T-cell (primary cell): ENCODE measurements at regions not wholly inside any gene's neighbourhood (a gene's known extent, or its start where the extent isn't known, plus 50 kb on each side); places are given as distances from the start of the nearest gene placed in this dataset.

ENCODE experiments used
- ATAC-seq, 4 experiments: fragments of 200-7000 bp in 3 of 4; fragments of 150-1000 bp in 1 of 4; cut with Tn5 transposase; replicated peaks in 1 of 4; 1 replicate in 3 of 4; 2 replicates in 1 of 4; pipeline ENCODE4 v1.10.0; 2021; ENCODE audit warnings: moderate library complexity in 3 of 4, mild to moderate bottlenecking in 2 of 4, moderate number of reproducible peaks in 1 of 4
- CTCF ChIA-PET, 2 donors: fragments of 300-600 bp; sonication (Branson Sonifier 250); formaldehyde crosslinking; loops; one replicate each; lab custom pipeline; 2022; ENCODE audit warnings: antibody characterized with exemption in 2 of 2; lab: Charles Lee
- POLR2A ChIA-PET, 2 donors: fragments of 300-600 bp; sonication (Branson Sonifier 250); formaldehyde crosslinking; loops; one replicate each; lab custom pipeline; 2022; ENCODE audit warnings: antibody characterized with exemption in 2 of 2; lab: Charles Lee
- DNase-seq, 35 experiments: peaks; one replicate each; pipeline versions ENCODE4 v3.0.0 to v3.0.0-alpha.2; 2013 to 2023
- H3K27ac ChIP-seq: one replicate; pipeline ENCODE4 v1.5.1; 2013; ENCODE audit warnings: low read length
- H3K27me3 ChIP-seq, 2 experiments: replicated peaks in 1 of 2; 1 replicate in 1 of 2; 2 replicates in 1 of 2; pipeline versions ENCODE4 v1.6.1 to v1.7.0; 2013; ENCODE audit warnings: low read length in 1 of 2, mixed read lengths in 1 of 2; ENCODE audit not compliant: control insufficient read depth in 2 of 2, insufficient read depth in 2 of 2; ENCODE audit errors: extremely low read depth in 1 of 2
- H3K36me3 ChIP-seq, 2 donors: 1 replicate in 1 of 2; 2 replicates in 1 of 2; pipeline versions ENCODE4 v1.6.1 to v1.7.0; 2013; ENCODE audit warnings: low read length in 1 of 2; ENCODE audit not compliant: control insufficient read depth in 2 of 2, insufficient read depth in 1 of 2; ENCODE audit errors: extremely low read depth in 1 of 2
- H3K4me1 ChIP-seq, 2 experiments: 1 replicate in 1 of 2; 2 replicates in 1 of 2; pipeline versions ENCODE4 v1.6.1 to v1.7.0; 2013; ENCODE audit warnings: low read length in 2 of 2, mixed read lengths in 1 of 2; ENCODE audit not compliant: insufficient read depth in 2 of 2, control insufficient read depth in 1 of 2; ENCODE audit errors: extremely low read depth in 1 of 2
- H3K4me3 ChIP-seq, 2 donors: 1 replicate in 1 of 2; 2 replicates in 1 of 2; pipeline versions ENCODE4 v1.5.1 to v1.7.0; 2013; ENCODE audit warnings: mild to moderate bottlenecking in 2 of 2, low read length in 1 of 2, moderate library complexity in 1 of 2; ENCODE audit not compliant: control insufficient read depth in 1 of 2; ENCODE audit errors: extremely low read depth in 1 of 2
- H3K9me3 ChIP-seq: 2 replicates; pipeline ENCODE4 v1.7.0; 2013
- H3K27ac Mint-ChIP-seq, 2 donors: one replicate each; pipeline ENCODE4 v1.8.0; 2020 to 2021; ENCODE audit warnings: mild to moderate bottlenecking in 2 of 2, mixed read lengths in 2 of 2
- H3K27me3 Mint-ChIP-seq, 2 donors: one replicate each; pipeline ENCODE4 v1.8.0; 2021 to 2022; ENCODE audit warnings: mixed read lengths in 2 of 2
- H3K36me3 Mint-ChIP-seq: one replicate; pipeline ENCODE4 v1.8.0; 2021; ENCODE audit warnings: mixed read lengths
- H3K4me1 Mint-ChIP-seq, 3 donors: one replicate each; pipeline ENCODE4 v1.8.0; 2020 to 2022; ENCODE audit warnings: mixed read lengths in 3 of 3, mild to moderate bottlenecking in 1 of 3
- H3K4me3 Mint-ChIP-seq, 3 donors: one replicate each; pipeline ENCODE4 v1.8.0; 2020 to 2022; ENCODE audit warnings: mild to moderate bottlenecking in 3 of 3, mixed read lengths in 3 of 3, moderate library complexity in 3 of 3
- H3K9me3 Mint-ChIP-seq, 3 donors: one replicate each; pipeline ENCODE4 v1.8.0; 2020 to 2022; ENCODE audit warnings: mixed read lengths in 3 of 3
- WGBS: methylation state at CpG from one replicate; pipeline ENCODE4 v1.1.5; 2013; ENCODE audit warnings: missing lambda C conversion rate; ENCODE audit not compliant: insufficient coverage; 5-methylcytosine and 5-hydroxymethylcytosine counted together

DNA sequence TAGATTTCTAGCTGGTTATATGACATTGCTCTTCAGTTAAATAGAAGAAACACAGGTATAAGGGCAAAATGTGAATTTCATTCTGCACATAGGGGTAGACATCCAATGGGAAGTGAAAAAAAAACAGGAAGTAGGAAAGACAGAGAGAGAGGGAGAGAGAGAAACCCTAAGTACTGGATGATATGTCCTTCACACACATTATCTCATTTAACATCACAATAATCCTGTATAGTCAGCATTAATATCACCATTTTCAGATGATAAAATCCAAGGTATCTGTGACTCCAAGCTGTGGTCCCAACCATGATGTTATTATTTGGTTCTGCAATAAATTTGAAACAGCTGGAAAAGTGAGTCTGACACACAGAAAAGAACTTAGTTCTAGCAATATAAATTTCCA lies 759.9 kb downstream of the SATB2 start:
- Mint-ChIP-seq H3K36me3 (no peaks in the 10 kb centered on the region), H3K27me3 (no peaks in the 10 kb centered on the region), H3K9me3 (no peaks in the 10 kb centered on the region), H3K4me1 (no peaks in the 10 kb centered on the region), H3K4me3 (no peak overlapping the region), H3K27ac (no peak overlapping the region)
- no peak overlapping the region for H3K27ac ChIP-seq
- no peaks in the 10 kb centered on the region for H3K27me3 ChIP-seq
- ChIA-PET CTCF (no interaction called here), POLR2A (no interaction called here)
- no peak for DNase-seq
- H3K4me3 ChIP-seq: no peak overlapping the region
- no peaks in the 10 kb centered on the region for H3K36me3 ChIP-seq
- H3K4me1 ChIP-seq: no peaks in the 10 kb centered on the region
- ATAC-seq: no peak
- no peaks in the 10 kb centered on the region for H3K9me3 ChIP-seq

DNA sequence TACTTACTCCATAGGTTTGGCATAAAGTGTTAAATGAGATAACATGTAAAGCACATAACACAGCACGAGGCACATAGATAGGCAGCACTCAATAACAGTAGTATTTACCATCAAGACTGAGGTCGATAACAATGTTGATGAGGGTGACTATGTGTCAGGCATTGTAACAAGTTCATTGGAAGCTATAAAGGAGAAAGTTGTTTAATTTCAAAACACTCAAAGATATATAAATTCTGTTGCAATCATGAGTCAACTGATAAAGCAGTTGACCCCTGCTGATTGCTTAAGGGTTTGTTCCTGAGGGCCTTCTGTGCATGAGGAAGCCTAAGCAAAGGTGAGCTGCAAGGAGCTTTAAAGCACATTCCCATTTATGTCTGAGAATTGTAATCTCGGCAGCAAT lies 760.5 kb downstream of the SATB2 start:
- no peak overlapping the region for H3K4me3 Mint-ChIP-seq
- H3K27ac ChIP-seq: no peak overlapping the region
- no CpG with 5 or more reads among the region's 3 CpGs for WGBS
- H3K9me3 ChIP-seq: no peaks in the 10 kb centered on the region
- H3K27me3 ChIP-seq: no peaks in the 10 kb centered on the region
- no peaks in the 10 kb centered on the region for H3K36me3 ChIP-seq
- ChIA-PET CTCF (no interaction called here), POLR2A (no interaction called here)
- DNase-seq (no peak), ATAC-seq (no peak)
- no peaks in the 10 kb centered on the region for H3K4me1 Mint-ChIP-seq
- no peaks in the 10 kb centered on the region for H3K27me3 Mint-ChIP-seq
- no peaks in the 10 kb centered on the region for H3K9me3 Mint-ChIP-seq
- no peaks in the 10 kb centered on the region for H3K4me1 ChIP-seq
- no peaks in the 10 kb centered on the region for H3K36me3 Mint-ChIP-seq
- H3K4me3 ChIP-seq: no peak overlapping the region
- no peak overlapping the region for H3K27ac Mint-ChIP-seq

DNA sequence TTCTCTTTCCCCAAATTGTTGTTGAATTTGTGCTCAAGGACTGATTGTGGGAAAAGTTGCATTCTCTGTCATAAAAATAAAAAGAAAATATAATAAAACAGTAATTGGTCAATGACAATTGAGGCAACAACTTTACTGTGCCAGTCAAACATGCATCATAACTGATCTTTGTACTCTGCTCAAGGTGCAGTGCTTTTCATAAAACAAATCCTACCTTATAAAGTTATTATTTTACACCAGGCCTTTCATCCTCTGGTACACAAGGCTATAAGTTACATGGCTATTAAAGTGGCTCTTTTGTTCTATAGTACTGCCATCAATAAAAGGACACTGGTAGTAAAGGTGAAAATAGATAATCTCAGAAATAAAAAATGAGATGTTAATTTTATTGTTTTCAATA lies 761.9 kb downstream of the SATB2 start:
- H3K9me3 Mint-ChIP-seq: no peaks in the 10 kb centered on the region
- H3K4me3 Mint-ChIP-seq: no peak overlapping the region
- H3K4me1 ChIP-seq: no peaks in the 10 kb centered on the region
- no peaks in the 10 kb centered on the region for H3K27me3 Mint-ChIP-seq
- no peaks in the 10 kb centered on the region for H3K9me3 ChIP-seq
- no peak overlapping the region for H3K4me3 ChIP-seq
- DNase-seq (no peak), ATAC-seq (no peak)
- no peaks in the 10 kb centered on the region for H3K36me3 Mint-ChIP-seq
- CTCF ChIA-PET: no interaction called here
- H3K27me3 ChIP-seq: no peaks in the 10 kb centered on the region
- no peak overlapping the region for H3K27ac ChIP-seq
- no peak overlapping the region for H3K27ac Mint-ChIP-seq
- no peaks in the 10 kb centered on the region for H3K36me3 ChIP-seq
- H3K4me1 Mint-ChIP-seq: no peaks in the 10 kb centered on the region
- POLR2A ChIA-PET: no interaction called here

DNA sequence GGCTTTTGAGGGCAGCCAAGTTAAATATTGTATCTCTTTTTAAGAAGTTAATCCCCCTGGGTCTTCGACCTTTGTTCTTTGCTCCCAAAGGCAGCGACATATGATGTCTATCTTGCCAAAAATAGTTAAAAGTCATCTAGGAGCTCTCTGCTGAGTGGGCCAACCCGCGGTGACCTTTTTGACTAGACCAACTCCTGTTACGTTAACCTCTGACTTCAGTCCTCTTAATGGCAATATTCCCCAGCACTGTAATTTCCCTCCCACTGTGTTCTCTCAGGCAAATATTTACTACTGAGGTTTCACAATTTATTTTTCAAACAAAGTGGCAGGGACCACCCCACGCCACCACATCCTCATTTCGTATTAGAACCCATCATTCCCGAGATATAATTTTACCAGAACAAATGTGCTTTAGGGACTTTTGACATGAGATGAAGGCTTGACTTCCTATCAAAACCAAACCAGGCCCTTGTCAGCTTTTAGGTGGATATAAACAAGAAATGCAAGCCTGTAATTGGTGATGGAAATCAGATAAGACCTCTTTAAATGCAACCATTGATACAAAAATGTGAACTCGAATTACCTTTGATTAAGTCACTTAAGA lies 764.7 kb downstream of the SATB2 start:
- no peak for DNase-seq
- Mint-ChIP-seq H3K27ac (no peak overlapping the region), H3K9me3 (peaks cover 0 to 2% (median 0%) of the 10 kb centered on the region in 3 donors), H3K27me3 (no peaks in the 10 kb centered on the region), H3K4me3 (no peak overlapping the region), H3K4me1 (no peaks in the 10 kb centered on the region), H3K36me3 (no peaks in the 10 kb centered on the region)
- H3K36me3 ChIP-seq: no peaks in the 10 kb centered on the region
- ATAC-seq: no peak
- ChIA-PET CTCF (no interaction called here), POLR2A (no interaction called here)
- no peaks in the 10 kb centered on the region for H3K4me1 ChIP-seq
- 86% methylated on average over 5 of the region's 9 CpGs for WGBS
- H3K4me3 ChIP-seq: no peak overlapping the region
- H3K27me3 ChIP-seq: no peaks in the 10 kb centered on the region
- no peaks in the 10 kb centered on the region for H3K9me3 ChIP-seq
- H3K27ac ChIP-seq: no peak overlapping the region

DNA sequence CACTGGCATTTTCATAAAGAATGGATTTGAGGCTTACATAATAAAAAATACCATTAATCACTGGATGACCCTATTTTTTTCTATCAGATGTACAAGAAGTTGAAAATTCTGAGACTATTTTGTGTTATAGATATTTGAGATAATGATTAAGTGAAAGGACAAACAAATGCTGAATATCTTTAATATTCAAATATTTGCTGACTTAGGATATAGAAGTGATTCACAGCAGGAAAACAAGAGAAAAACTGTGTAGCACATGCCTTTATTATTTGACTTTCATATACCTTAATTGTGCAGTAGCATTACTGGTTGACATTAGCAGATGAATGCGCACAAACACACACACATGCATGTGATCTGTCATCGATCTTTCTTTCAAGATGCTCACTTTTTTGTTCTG lies 766.5 kb downstream of the SATB2 start:
- Mint-ChIP-seq H3K4me1 (no peaks in the 10 kb centered on the region), H3K4me3 (no peak overlapping the region), H3K36me3 (no peaks in the 10 kb centered on the region), H3K27me3 (no peaks in the 10 kb centered on the region), H3K9me3 (peaks cover 0 to 8% (median 2%) of the 10 kb centered on the region in 3 donors), H3K27ac (no peak overlapping the region)
- Histone ChIP-seq H3K4me3 (no peak overlapping the region), H3K27ac (no peak overlapping the region), H3K9me3 (no peaks in the 10 kb centered on the region), H3K36me3 (no peaks in the 10 kb centered on the region), H3K4me1 (no peaks in the 10 kb centered on the region), H3K27me3 (no peaks in the 10 kb centered on the region)
- 100% methylated on average over 2 of the region's 2 CpGs for WGBS
- ATAC-seq (no peak), DNase-seq (no peak)
- POLR2A ChIA-PET: no interaction called here
- CTCF ChIA-PET: no interaction called here

DNA sequence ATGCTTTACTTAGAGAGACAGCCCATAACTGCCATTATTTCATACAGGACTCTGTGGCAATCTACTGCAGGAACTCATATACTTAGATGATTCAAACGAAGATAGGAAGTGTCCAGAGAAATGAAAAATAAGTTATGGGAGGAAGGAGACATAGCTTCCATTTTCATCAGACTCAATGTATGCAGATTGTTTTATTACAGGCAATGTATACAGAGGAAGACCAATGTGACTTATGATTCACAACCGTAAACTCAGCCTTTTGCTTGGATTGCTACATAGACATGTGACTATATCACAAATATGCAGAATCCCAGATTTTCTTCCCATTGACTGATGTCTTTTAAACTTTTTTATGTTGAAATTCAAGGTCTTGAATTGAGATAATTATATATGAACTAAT lies 793.4 kb downstream of the SATB2 start:
- Mint-ChIP-seq H3K4me3 (no peak overlapping the region), H3K9me3 (no peaks in the 10 kb centered on the region), H3K4me1 (no peaks in the 10 kb centered on the region), H3K27me3 (no peaks in the 10 kb centered on the region), H3K27ac (no peak overlapping the region), H3K36me3 (no peaks in the 10 kb centered on the region)
- ChIA-PET CTCF (no interaction called here), POLR2A (no interaction called here)
- ATAC-seq: no peak
- H3K4me3 ChIP-seq: no peak overlapping the region
- WGBS: no CpG with 5 or more reads among the region's 2 CpGs
- H3K9me3 ChIP-seq: no peaks in the 10 kb centered on the region
- H3K4me1 ChIP-seq: no peaks in the 10 kb centered on the region
- H3K27me3 ChIP-seq: no peaks in the 10 kb centered on the region
- no peaks in the 10 kb centered on the region for H3K36me3 ChIP-seq
- no peak for DNase-seq
- H3K27ac ChIP-seq: no peak overlapping the region

DNA sequence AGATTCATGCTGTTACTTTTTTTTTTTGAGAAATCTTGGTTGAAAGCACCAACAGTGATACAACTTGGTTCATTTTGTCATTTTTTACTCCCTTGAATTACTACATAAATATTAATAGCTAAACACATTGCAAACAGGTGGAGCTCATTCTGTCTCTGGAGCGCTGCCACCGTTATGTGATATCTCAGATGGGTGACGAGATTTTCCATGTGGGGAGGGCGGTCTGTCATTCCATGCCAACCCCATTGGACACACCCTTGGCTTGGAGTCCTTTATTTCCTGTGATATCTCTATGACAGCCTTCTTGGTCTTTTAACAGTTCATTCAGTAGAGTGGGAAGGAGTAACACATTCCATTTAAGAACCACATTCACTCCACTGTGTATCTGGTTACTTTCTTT lies 794.8 kb downstream of the SATB2 start:
- Mint-ChIP-seq H3K27me3 (no peaks in the 10 kb centered on the region), H3K4me3 (no peak overlapping the region), H3K36me3 (no peaks in the 10 kb centered on the region), H3K4me1 (no peaks in the 10 kb centered on the region), H3K9me3 (no peaks in the 10 kb centered on the region), H3K27ac (no peak overlapping the region)
- H3K36me3 ChIP-seq: no peaks in the 10 kb centered on the region
- no peak overlapping the region for H3K27ac ChIP-seq
- no peaks in the 10 kb centered on the region for H3K27me3 ChIP-seq
- DNase-seq (no peak), ATAC-seq (no peak)
- CTCF ChIA-PET: no interaction called here
- H3K4me1 ChIP-seq: no peaks in the 10 kb centered on the region
- WGBS: no CpG with 5 or more reads among the region's 4 CpGs
- no peak overlapping the region for H3K4me3 ChIP-seq
- POLR2A ChIA-PET: interaction anchor here in 1 of 2 donors (0.6 kb wide), 1 partner anchor 1620 kb away, joined by 3 read pairs; no protein-coding TSS in a partner anchor
- no peaks in the 10 kb centered on the region for H3K9me3 ChIP-seq
